Fibroblast of pulmonary artery (primary cell): ENCODE measurements at regions not wholly inside any gene's neighbourhood (a gene's known extent, or its start where the extent isn't known, plus 50 kb on each side); places are given as distances from the start of the nearest gene placed in this dataset.
A peak's percentile ranks its signal among the peaks of the same experiment; 100 is the strongest.

Experiments used
- DNase-seq: peaks from one replicate; pipeline ENCODE4 v3.0.0-alpha.2; 2010; ENCODE audit warnings: low read depth
- H3K4me3 ChIP-seq: replicated peaks from 2 replicates; pipeline ENCODE4 v1.5.1; 2011; ENCODE audit warnings: low read depth, mild to moderate bottlenecking, control low read depth, low read length, moderate library complexity
- TF ChIP-seq, protein P1 (sequence below): IDR thresholded peaks from 2 replicates; pipeline ENCODE4 v1.5.1; 2011; ENCODE audit warnings: mild to moderate bottlenecking, control low read depth, low read length, inconsistent platforms; ENCODE audit errors: missing control alignments

DNA sequence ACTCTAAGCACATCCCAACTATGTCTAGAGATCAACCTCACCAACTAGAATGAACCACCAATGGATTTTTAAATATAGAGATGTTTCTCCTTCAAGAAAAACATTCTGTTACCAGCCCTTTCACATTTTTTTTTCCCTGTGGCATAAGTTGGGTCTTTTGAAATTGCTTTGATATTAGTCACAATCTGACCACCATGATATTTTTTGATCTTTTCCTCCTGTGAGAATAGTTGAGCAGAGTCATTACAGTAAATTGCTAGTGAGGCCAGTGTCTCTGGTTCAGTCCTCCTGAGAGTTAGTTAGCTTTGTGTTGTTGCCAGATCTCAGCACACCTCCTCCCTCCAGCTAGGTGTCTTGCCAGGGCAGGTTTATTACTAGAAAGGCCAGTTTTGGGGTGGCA, 79.7 kb upstream of the MYLIP start:
- peak; percentile 3 for DNase-seq
- TF ChIP-seq, protein P1, sequence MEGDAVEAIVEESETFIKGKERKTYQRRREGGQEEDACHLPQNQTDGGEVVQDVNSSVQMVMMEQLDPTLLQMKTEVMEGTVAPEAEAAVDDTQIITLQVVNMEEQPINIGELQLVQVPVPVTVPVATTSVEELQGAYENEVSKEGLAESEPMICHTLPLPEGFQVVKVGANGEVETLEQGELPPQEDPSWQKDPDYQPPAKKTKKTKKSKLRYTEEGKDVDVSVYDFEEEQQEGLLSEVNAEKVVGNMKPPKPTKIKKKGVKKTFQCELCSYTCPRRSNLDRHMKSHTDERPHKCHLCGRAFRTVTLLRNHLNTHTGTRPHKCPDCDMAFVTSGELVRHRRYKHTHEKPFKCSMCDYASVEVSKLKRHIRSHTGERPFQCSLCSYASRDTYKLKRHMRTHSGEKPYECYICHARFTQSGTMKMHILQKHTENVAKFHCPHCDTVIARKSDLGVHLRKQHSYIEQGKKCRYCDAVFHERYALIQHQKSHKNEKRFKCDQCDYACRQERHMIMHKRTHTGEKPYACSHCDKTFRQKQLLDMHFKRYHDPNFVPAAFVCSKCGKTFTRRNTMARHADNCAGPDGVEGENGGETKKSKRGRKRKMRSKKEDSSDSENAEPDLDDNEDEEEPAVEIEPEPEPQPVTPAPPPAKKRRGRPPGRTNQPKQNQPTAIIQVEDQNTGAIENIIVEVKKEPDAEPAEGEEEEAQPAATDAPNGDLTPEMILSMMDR = no peak
- no peak overlapping the region for H3K4me3 ChIP-seq

DNA sequence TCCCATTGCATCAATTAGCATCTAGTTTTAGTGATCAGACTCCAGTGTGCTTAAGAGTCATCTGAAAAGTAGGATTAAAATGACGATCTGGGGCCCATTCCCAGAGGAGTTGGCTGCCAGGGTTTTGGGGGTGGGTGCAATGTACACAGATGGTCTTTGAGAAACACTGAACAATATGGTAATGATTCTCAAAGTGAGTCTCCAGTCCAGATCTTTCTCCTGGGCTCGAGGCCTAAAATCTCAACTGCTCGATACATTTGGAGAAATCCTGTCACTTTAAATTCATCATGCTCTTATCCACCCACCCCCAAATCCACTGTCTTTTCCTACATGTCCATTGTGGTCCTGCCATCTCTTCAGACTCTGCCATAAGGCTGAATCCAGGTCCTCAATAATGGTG, 80.7 kb upstream of the MYLIP start:
- no peak overlapping the region for H3K4me3 ChIP-seq
- no peak for DNase-seq
- TF ChIP-seq, protein P1 = no peak

DNA sequence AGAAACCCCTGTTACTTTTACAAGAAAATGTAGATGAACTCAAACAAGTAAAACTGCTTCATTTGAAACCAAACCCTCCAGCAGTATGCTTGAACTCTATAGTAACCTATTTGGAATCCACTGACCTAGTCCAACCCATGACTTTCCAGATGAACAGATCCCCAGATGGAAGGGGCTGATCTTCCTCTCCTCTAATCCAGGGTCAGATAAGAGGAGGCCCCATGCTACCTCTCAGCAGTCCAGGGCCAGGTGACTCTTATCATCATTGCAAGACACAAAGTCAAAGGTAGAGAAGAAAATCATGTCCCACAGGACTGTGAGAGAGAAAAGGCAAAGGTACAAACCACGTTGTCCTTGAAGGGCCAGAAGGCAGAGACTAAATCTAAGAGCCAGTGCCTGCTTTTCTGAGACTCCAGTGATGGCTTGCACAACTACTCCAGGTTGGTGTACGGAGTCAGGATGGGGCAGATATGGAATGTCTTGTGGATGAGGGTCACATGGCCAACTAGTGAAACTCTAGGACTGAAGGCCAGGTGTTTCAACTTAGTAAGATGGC, 81.4 kb upstream of the MYLIP start:
- DNase-seq = no peak
- TF ChIP-seq, protein P1 = no peak
- H3K4me3 ChIP-seq = no peak overlapping the region

DNA sequence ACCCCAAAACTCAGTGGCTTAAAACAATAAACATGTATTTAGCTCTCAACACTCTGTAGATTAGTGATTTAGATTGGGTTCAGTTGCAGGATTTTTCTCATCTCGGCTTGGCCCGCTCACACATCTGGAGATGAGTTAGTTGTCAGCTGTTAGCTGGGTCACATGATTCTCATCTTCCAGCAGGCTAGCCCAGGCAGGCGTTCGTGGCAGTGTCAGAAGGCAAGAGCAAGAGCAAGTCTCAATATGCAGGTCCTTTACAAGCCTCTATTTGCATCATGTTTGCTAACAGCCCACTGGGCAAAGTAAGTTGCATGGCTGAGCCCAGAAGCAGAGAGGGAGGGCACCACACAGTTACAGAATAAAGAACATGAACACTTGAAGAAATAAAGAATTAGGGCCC, 83.6 kb upstream of the MYLIP start:
- no peak overlapping the region for H3K4me3 ChIP-seq
- TF ChIP-seq, protein P1 = no peak
- no peak for DNase-seq

DNA sequence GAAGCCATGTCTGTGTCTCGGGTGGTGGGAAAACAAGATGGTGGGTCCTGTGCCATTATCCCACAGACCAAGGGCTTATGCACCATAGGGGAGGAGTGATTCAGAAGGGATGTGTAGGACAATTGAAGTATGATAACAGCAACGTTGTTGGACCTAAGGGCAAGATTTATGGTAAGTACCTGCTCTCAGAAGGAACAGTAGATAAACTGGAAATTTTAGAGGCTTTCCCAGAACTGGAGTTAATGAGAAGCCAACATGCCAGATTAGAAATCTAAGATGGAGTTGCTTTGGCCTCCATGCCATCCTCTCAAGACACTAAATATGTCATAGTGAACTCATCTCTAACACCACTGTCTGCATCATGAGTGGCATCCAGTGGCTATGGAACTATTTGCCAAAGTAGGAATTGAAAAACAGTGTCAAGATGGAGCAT, 84.7 kb upstream of the MYLIP start:
- H3K4me3 ChIP-seq = no peak overlapping the region
- TF ChIP-seq, protein P1 = no peak
- DNase-seq = no peak

DNA sequence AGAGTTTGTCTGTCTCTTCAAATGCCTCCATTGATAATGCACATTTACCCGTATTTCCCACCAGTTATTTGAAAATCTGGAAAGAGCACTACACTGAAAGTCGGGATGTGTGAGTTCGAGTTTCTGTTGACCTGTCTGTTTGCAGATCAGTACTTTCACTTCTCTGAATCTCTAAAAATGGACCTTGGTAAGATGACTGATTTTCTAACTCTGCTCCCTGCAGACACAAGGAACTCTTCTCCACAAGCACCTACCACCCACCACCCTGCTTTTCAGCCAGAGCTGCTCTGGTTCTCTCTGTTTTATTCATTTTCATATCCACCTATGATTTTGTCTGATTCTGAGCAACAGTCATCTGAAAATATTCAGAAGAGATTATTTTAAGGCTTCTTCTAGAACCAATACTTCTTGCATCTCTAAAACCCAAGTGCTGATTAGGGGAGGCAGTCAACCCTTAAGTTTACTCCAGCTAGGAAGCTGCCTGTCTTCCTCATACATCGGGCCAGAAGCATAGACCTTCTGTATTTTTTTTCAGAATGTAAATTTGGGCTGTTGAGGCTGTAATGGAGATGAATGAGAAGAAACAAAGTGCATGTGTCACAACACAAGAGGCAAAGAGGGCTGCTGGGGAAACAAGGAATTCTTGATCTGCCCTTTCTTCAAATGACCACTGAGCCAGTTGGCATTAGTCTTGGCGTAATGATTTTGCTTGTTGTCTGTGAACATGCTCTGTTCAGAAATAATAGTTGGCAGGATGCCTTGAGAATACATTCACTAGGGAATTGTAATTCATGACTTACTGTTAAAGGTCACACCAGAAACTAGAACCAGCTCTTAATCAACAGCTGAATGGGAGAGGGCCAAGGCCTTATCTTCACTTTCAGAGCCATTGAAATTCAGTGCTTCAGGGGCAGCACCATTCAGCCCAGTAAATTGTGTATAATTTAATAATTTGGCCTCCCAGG, 85.4 kb upstream of the MYLIP start:
- TF ChIP-seq, protein P1 = no peak
- DNase-seq = peak; percentile 8
- no peak overlapping the region for H3K4me3 ChIP-seq
